Stomach (tissue), 8 donors: ENCODE measurements at regions not wholly inside any gene's neighbourhood (a gene's known extent, or its start where the extent isn't known, plus 50 kb on each side); places are given as distances from the start of the nearest gene placed in this dataset.
A peak's percentile ranks its signal among the peaks of the same experiment; 100 is the strongest.

Experiments used
- DNase-seq, 2 donors: peaks; one replicate each; pipeline versions ENCODE4 v3.0.0 to v3.0.0-alpha.2; 2013 to 2019
- H3K27ac ChIP-seq, 5 donors: fragments of 200-600 bp in 4 of 5; sonication (generic) in 4 of 5; one replicate each; pipeline ENCODE4 v1.5.1; 2013 to 2019; ENCODE audit warnings: mild to moderate bottlenecking in 1 of 5, moderate library complexity in 1 of 5
- H3K27me3 ChIP-seq, 3 donors: fragments of 200-600 bp; sonication (generic); one replicate each; pipeline ENCODE4 v1.5.1; 2017 to 2019; ENCODE audit warnings: mixed run types in 1 of 3
- H3K36me3 ChIP-seq, 4 donors: fragments of 200-600 bp; sonication (generic); 1 replicate in 3 of 4; 2 replicates in 1 of 4; pipeline ENCODE4 v1.5.1; 2016 to 2019
- H3K4me1 ChIP-seq, 4 donors: fragments of 200-600 bp; sonication (generic); one replicate each; pipeline ENCODE4 v1.5.1; 2016 to 2019
- H3K4me3 ChIP-seq, 4 donors: fragments of 200-600 bp; sonication (generic) in 3 of 4; one replicate each; pipeline ENCODE4 v1.5.1; 2016 to 2019; ENCODE audit warnings: mild to moderate bottlenecking in 1 of 4
- H3K9me3 ChIP-seq, 4 donors: fragments of 200-600 bp; sonication (generic); one replicate each; pipeline ENCODE4 v1.5.1; 2016 to 2019
- CTCF ChIP-seq, 7 experiments: fragments of 450-650 bp in 4 of 7; fragments of 200-600 bp in 3 of 7; sonication (generic) in 3 of 7; IDR thresholded peaks; one replicate each; pipeline ENCODE4 v1.5.1; 2016 to 2019; ENCODE audit warnings: antibody characterized with exemption in 7 of 7, control low read depth in 2 of 7, mild to moderate bottlenecking in 1 of 7
- EP300 ChIP-seq: sonication (generic); formaldehyde crosslinking; IDR thresholded peaks from one replicate; pipeline ENCODE4 v1.6.1; 2017; ENCODE audit warnings: antibody characterized with exemption
- POLR2A ChIP-seq, 4 donors: fragments of 450-650 bp; IDR thresholded peaks; one replicate each; pipeline ENCODE4 v1.6.1; 2016; ENCODE audit warnings: antibody characterized with exemption in 4 of 4, control low read depth in 2 of 4, mild to moderate bottlenecking in 1 of 4, moderate library complexity in 1 of 4
- POLR2AphosphoS5 ChIP-seq, 3 donors: sonication (generic); formaldehyde crosslinking; IDR thresholded peaks; one replicate each; pipeline ENCODE4 v1.6.1; 2016; ENCODE audit warnings: antibody characterized with exemption in 3 of 3
- WGBS, 5 donors: extraction: QIAGEN DNeasy Blood & Tissue Kit in 3 of 5; methylation state at CpG; one replicate each; pipeline versions ENCODE4 v1.1.5 to v1.1.7; 2013 to 2018; 5-methylcytosine and 5-hydroxymethylcytosine counted together
- intact Hi-C: fragments of 100-400 bp; cut with DNase I; formaldehyde crosslinking; loops from one replicate; pipeline ENCODE4 v1.15.1; 2023; ENCODE audit warnings: low total_unique reads
- donor health status: healthy with polysubstance abuse.
- donor health status: Bipolar disorder and iron deficiency.
- donor health status: healthy.

- intact Hi-C loops, result no loop called here
- H3K9me3 ChIP-seq, result peaks cover 0 to 4% (median 0%) of the 10 kb centered on the region in 4 donors
- H3K27ac ChIP-seq, result peak overlapping the region in 1 of 5 donors; percentile 7
- no peaks in the 10 kb centered on the region for H3K36me3 ChIP-seq
- H3K27me3 ChIP-seq, result no peaks in the 10 kb centered on the region
- peaks cover 0 to 8% (median 0%) of the 10 kb centered on the region in 4 donors for H3K4me1 ChIP-seq
- TF ChIP-seq EP300 (no peak), POLR2AphosphoS5 (IDR thresholded peaks at IDR 0.05) (no peak), POLR2A (IDR thresholded peaks at IDR 0.05) (no peak), CTCF (IDR thresholded peaks at IDR 0.05) (no peak)
- 35 to 56% (median 55%) methylated on average over 8 of the region's 8 CpGs for WGBS, 5 donors
- no peak overlapping the region for H3K4me3 ChIP-seq
- no peak for DNase-seq
These were observed 1329.0 kb upstream of the WWC1 start for GRCh38 chr5:166962461-166962860.

GRCh38 chr5:166963596-166963995, 1327.8 kb upstream of the WWC1 start:
- 65 to 89% (median 69%) methylated on average over 5 of the region's 5 CpGs for WGBS, 5 donors
- Histone ChIP-seq H3K36me3 (no peaks in the 10 kb centered on the region), H3K4me1 (peaks cover 0 to 8% (median 0%) of the 10 kb centered on the region in 4 donors), H3K4me3 (no peak overlapping the region), H3K9me3 (peaks cover 0 to 4% (median 0%) of the 10 kb centered on the region in 4 donors), H3K27me3 (no peaks in the 10 kb centered on the region), H3K27ac (no peak overlapping the region)
- TF ChIP-seq CTCF (IDR thresholded peaks at IDR 0.05), result no peak
- no peak for TF ChIP-seq POLR2A (IDR thresholded peaks at IDR 0.05)
- TF ChIP-seq EP300, result no peak
- TF ChIP-seq POLR2AphosphoS5 (IDR thresholded peaks at IDR 0.05), result no peak
- intact Hi-C loops, result no loop called here
- no peak for DNase-seq

GRCh38 chr5:166977911-166978422, 1313.5 kb upstream of the WWC1 start:
- peaks cover 0 to 26% (median 6%) of the 10 kb centered on the region in 3 donors for H3K27me3 ChIP-seq
- H3K9me3 ChIP-seq, result no peaks in the 10 kb centered on the region
- peak overlapping the region; percentile 53 to 63 (median 58) for H3K4me3 ChIP-seq
- H3K36me3 ChIP-seq, result no peaks in the 10 kb centered on the region
- no peak for DNase-seq
- TF ChIP-seq POLR2AphosphoS5 (IDR thresholded peaks at IDR 0.05), result no peak
- no peak for TF ChIP-seq POLR2A (IDR thresholded peaks at IDR 0.05)
- TF ChIP-seq EP300, result no peak
- TF ChIP-seq CTCF (IDR thresholded peaks at IDR 0.05), result no peak
- peak overlapping the region in 3 of 5 donors; percentile 28 to 72 (median 34) for H3K27ac ChIP-seq
- intact Hi-C loops, result no loop called here
- 31 to 38% (median 35%) methylated on average over 6 to 7 of the region's 7 CpGs for WGBS, 5 donors
- H3K4me1 ChIP-seq, result peaks cover 5 to 40% (median 21%) of the 10 kb centered on the region in 4 donors

GRCh38 chr5:166979307-166979895, 1312.0 kb upstream of the WWC1 start:
- H3K27ac ChIP-seq, result peak overlapping the region in 3 of 5 donors; percentile 32 to 72 (median 34)
- no peaks in the 10 kb centered on the region for H3K36me3 ChIP-seq
- no peak for DNase-seq
- peaks cover 0 to 26% (median 6%) of the 10 kb centered on the region in 3 donors for H3K27me3 ChIP-seq
- intact Hi-C loops, result no loop called here
- H3K9me3 ChIP-seq, result no peaks in the 10 kb centered on the region
- peaks cover 5 to 40% (median 21%) of the 10 kb centered on the region in 4 donors for H3K4me1 ChIP-seq
- peak overlapping the region; percentile 53 to 63 (median 58) for H3K4me3 ChIP-seq
- TF ChIP-seq CTCF (IDR thresholded peaks at IDR 0.05), result no peak
- no peak for TF ChIP-seq POLR2A (IDR thresholded peaks at IDR 0.05)
- TF ChIP-seq EP300, result no peak
- TF ChIP-seq POLR2AphosphoS5 (IDR thresholded peaks at IDR 0.05), result no peak
- WGBS, 5 donors, result 1 to 5% (median 1%) methylated on average over 13 of the region's 13 CpGs
